Vagina (tissue), 2 donors: ENCODE measurements at regions not wholly inside any gene's neighbourhood (a gene's known extent, or its start where the extent isn't known, plus 50 kb on each side); places are given as distances from the start of the nearest gene placed in this dataset.

Experiments used
- DNase-seq, 2 donors: peaks; one replicate each; pipeline ENCODE4 v3.0.0-alpha.2; 2017; ENCODE audit errors: extremely low spot score in 2 of 2
- H3K27ac ChIP-seq: fragments of 200-600 bp; sonication (generic); one replicate; pipeline ENCODE4 v1.5.1; 2019
- H3K27me3 ChIP-seq: fragments of 200-600 bp; sonication (generic); one replicate; pipeline ENCODE4 v1.5.1; 2019
- H3K36me3 ChIP-seq, 2 donors: fragments of 200-600 bp; sonication (generic); one replicate each; pipeline ENCODE4 v1.5.1; 2017 to 2019
- H3K4me1 ChIP-seq: fragments of 200-600 bp; sonication (generic); one replicate; pipeline ENCODE4 v1.5.1; 2019
- H3K4me3 ChIP-seq, 2 donors: fragments of 200-600 bp; sonication (generic); 1 replicate in 1 of 2; 2 replicates in 1 of 2; pipeline ENCODE4 v1.5.1; 2016 to 2019
- H3K9me3 ChIP-seq: fragments of 200-600 bp; sonication (generic); one replicate; pipeline ENCODE4 v1.5.1; 2019
- CTCF ChIP-seq, 3 experiments: fragments of 450-650 bp in 2 of 3; fragments of 200-600 bp in 1 of 3; sonication (generic) in 1 of 3; IDR thresholded peaks; one replicate each; pipeline ENCODE4 v1.5.1; 2017 to 2019; ENCODE audit warnings: antibody characterized with exemption in 3 of 3, mild to moderate bottlenecking in 2 of 3, moderate library complexity in 2 of 3
- POLR2A ChIP-seq, 2 donors: fragments of 450-650 bp; IDR thresholded peaks; one replicate each; pipeline ENCODE4 v1.6.1; 2017; ENCODE audit warnings: antibody characterized with exemption in 2 of 2, mild to moderate bottlenecking in 2 of 2, moderate library complexity in 2 of 2
- POLR2AphosphoS5 ChIP-seq, 2 donors: sonication (generic); formaldehyde crosslinking; IDR thresholded peaks; one replicate each; pipeline ENCODE4 v1.9.0; 2017; ENCODE audit warnings: antibody characterized with exemption in 2 of 2, mild to moderate bottlenecking in 2 of 2, low read depth in 1 of 2; ENCODE audit not compliant: insufficient read depth in 1 of 2
- intact Hi-C: fragments of 100-400 bp; cut with DNase I; formaldehyde crosslinking; loops from one replicate; pipeline ENCODE4 v1.15.1; 2023

- no peak for TF ChIP-seq CTCF (IDR thresholded peaks at IDR 0.05)
- no peak for TF ChIP-seq POLR2A (IDR thresholded peaks at IDR 0.05)
- TF ChIP-seq POLR2AphosphoS5 (IDR thresholded peaks at IDR 0.05; ENCODE audit: insufficient read depth in 1 of 2, low read depth in 1 of 2): no peak
- no peak overlapping the region for H3K4me3 ChIP-seq
Observed at GRCh38 chr13:97133955-97134354, 88.2 kb upstream of the MBNL2 start.

GRCh38 chr13:97134364-97135095 lies 87.6 kb upstream of the MBNL2 start:
- H3K4me3 ChIP-seq: no peak overlapping the region
- no peak for DNase-seq
- no peak overlapping the region for H3K27ac ChIP-seq
- no peak for TF ChIP-seq POLR2A (IDR thresholded peaks at IDR 0.05)
- no peak for TF ChIP-seq CTCF (IDR thresholded peaks at IDR 0.05)
- no peak for TF ChIP-seq POLR2AphosphoS5 (IDR thresholded peaks at IDR 0.05; ENCODE audit: insufficient read depth in 1 of 2, low read depth in 1 of 2)
- H3K9me3 ChIP-seq: no peaks in the 10 kb centered on the region
- H3K4me1 ChIP-seq: no peaks in the 10 kb centered on the region
- intact Hi-C loops: no loop called here
- no peaks in the 10 kb centered on the region for H3K36me3 ChIP-seq
- H3K27me3 ChIP-seq: no peaks in the 10 kb centered on the region

More at GRCh38 chr13:97133955-97134354, 88.2 kb upstream of the MBNL2 start:
- H3K4me1 ChIP-seq: no peaks in the 10 kb centered on the region
- H3K27ac ChIP-seq: no peak overlapping the region
- intact Hi-C loops: no loop called here
- no peaks in the 10 kb centered on the region for H3K36me3 ChIP-seq
- H3K9me3 ChIP-seq: no peaks in the 10 kb centered on the region
- H3K27me3 ChIP-seq: no peaks in the 10 kb centered on the region
- no peak for DNase-seq

- Histone ChIP-seq H3K4me3 (no peak overlapping the region), H3K27me3 (no peaks in the 10 kb centered on the region), H3K27ac (no peak overlapping the region), H3K36me3 (no peaks in the 10 kb centered on the region), H3K9me3 (no peaks in the 10 kb centered on the region), H3K4me1 (peaks cover 6% of the 10 kb centered on the region)
- intact Hi-C loops: no loop called here
- DNase-seq: no peak
- no peak for TF ChIP-seq POLR2AphosphoS5 (IDR thresholded peaks at IDR 0.05; ENCODE audit: insufficient read depth in 1 of 2, low read depth in 1 of 2)
- no peak for TF ChIP-seq POLR2A (IDR thresholded peaks at IDR 0.05)
- no peak for TF ChIP-seq CTCF (IDR thresholded peaks at IDR 0.05)
Observed at GRCh38 chr13:97135883-97136282, 86.2 kb upstream of the MBNL2 start.

GRCh38 chr13:97136418-97136817 lies 85.7 kb upstream of the MBNL2 start:
- intact Hi-C loops: no loop called here
- no peak overlapping the region for H3K27ac ChIP-seq
- no peak for TF ChIP-seq CTCF (IDR thresholded peaks at IDR 0.05)
- TF ChIP-seq POLR2A (IDR thresholded peaks at IDR 0.05): no peak
- TF ChIP-seq POLR2AphosphoS5 (IDR thresholded peaks at IDR 0.05; ENCODE audit: insufficient read depth in 1 of 2, low read depth in 1 of 2): no peak

GRCh38 chr13:97139691-97140090 lies 82.4 kb upstream of the MBNL2 start:
- Histone ChIP-seq H3K4me1 (peaks cover 26% of the 10 kb centered on the region), H3K9me3 (no peaks in the 10 kb centered on the region), H3K27ac (no peak overlapping the region), H3K27me3 (no peaks in the 10 kb centered on the region), H3K36me3 (no peaks in the 10 kb centered on the region), H3K4me3 (no peak overlapping the region)
- DNase-seq: no peak
- intact Hi-C loops: no loop called here
- no peak for TF ChIP-seq CTCF (IDR thresholded peaks at IDR 0.05)
- TF ChIP-seq POLR2AphosphoS5 (IDR thresholded peaks at IDR 0.05; ENCODE audit: insufficient read depth in 1 of 2, low read depth in 1 of 2): no peak
- no peak for TF ChIP-seq POLR2A (IDR thresholded peaks at IDR 0.05)

More at GRCh38 chr13:97136418-97136817, 85.7 kb upstream of the MBNL2 start:
- Histone ChIP-seq H3K27me3 (no peaks in the 10 kb centered on the region), H3K4me1 (peaks cover 12% of the 10 kb centered on the region), H3K4me3 (no peak overlapping the region), H3K9me3 (no peaks in the 10 kb centered on the region), H3K36me3 (no peaks in the 10 kb centered on the region)
- no peak for DNase-seq
